ENCODE measurements at regions not wholly inside any gene's neighbourhood (a gene's known extent, or its start where the extent isn't known, plus 50 kb on each side); places are given as distances from the start of the nearest gene placed in this dataset.

DNA sequence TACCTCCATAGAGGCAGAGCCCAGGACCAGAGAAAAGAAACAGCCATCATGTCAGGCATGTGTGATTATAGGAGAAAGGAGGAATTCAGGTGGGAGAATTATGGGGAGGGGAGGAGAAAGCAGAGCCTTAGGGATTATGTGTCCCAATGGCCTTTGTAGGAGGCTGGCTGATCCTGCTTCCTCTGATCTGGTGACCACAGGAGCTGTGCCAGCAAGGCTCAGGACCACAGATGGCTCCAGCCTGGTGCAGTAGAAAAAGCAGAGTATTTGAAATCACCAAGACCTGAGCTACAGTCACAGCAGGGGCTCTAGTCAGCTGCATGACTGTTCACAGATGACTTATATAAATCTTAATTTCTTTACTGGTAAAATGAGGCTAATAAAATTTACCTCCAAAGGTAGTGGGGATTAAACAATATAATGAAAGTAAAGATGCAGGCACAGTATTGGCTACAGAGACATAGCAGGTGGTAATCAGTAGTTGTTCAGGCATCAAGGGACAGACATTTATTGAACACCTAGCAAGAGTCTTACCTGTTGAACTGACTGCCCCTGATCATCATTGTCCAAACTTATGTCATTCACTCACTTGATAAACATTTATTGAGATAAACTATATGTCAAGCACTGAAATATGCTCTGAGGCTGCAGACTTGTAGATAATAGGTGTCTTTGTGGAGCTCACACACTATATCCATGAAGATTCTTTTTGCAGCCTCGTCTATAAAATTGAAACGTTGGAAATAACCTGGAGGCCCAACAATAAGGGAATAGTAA lies 121.3 kb downstream of the MYCN start:
- Histone ChIP-seq H3K4me3 (no peak overlapping the region), H3K27ac (ENCODE audit: low read depth in 1 of 2, low read length in 1 of 2) (no peak overlapping the region), H3K4me1 (ENCODE audit: control insufficient read depth in 5 of 5, insufficient read depth in 5 of 5, low read length in 5 of 5) (no peaks in the 10 kb centered on the region), H3K27me3 (ENCODE audit: control insufficient read depth in 3 of 3, insufficient read depth in 3 of 3, low read length in 2 of 3) (no peaks in the 10 kb centered on the region), H3K9me3 (ENCODE audit: control insufficient read depth in 4 of 4, insufficient read depth in 3 of 4, low read length in 3 of 4) (peaks cover 0 to 11% (median 4%) of the 10 kb centered on the region in 4 donors), H3K36me3 (ENCODE audit: control insufficient read depth in 4 of 4, insufficient read depth in 4 of 4, low read length in 4 of 4) (no peaks in the 10 kb centered on the region), H3K9ac (ENCODE audit: insufficient read depth in 1 of 2, low read length in 2 of 2) (no peak overlapping the region)
- 84 to 91% methylated on average over 2 of the region's 2 CpGs for whole genome bisulfite sequencing, 2 donors
- no peak for DNase-seq
- TF ChIP-seq, protein P1, sequence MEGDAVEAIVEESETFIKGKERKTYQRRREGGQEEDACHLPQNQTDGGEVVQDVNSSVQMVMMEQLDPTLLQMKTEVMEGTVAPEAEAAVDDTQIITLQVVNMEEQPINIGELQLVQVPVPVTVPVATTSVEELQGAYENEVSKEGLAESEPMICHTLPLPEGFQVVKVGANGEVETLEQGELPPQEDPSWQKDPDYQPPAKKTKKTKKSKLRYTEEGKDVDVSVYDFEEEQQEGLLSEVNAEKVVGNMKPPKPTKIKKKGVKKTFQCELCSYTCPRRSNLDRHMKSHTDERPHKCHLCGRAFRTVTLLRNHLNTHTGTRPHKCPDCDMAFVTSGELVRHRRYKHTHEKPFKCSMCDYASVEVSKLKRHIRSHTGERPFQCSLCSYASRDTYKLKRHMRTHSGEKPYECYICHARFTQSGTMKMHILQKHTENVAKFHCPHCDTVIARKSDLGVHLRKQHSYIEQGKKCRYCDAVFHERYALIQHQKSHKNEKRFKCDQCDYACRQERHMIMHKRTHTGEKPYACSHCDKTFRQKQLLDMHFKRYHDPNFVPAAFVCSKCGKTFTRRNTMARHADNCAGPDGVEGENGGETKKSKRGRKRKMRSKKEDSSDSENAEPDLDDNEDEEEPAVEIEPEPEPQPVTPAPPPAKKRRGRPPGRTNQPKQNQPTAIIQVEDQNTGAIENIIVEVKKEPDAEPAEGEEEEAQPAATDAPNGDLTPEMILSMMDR (IDR thresholded peaks at IDR 0.05; ENCODE audit: control extremely low read depth, extremely low read depth) = no peak
- ATAC-seq (ENCODE audit: insufficient read depth, low FRiP score) = no peak

DNA sequence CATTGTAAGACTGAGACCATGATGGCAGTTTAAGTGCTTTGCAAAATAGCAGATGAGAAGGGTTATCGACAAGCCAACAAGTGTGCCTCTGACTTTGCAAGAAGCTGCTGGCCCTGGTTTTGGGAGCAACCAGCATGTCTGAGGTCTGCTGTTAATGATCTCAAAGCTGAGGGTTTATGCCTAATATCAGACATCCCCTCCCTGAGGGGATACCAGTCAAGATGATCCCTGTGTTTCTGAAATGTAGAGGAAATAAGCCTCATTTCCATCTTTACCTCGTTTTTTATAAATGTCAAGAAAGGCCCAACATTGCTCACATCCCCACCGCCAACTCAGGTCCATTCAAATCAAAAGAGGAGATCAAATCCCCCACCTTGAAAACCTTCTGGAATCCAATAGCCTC lies 120.6 kb downstream of the MYCN start:
- no peak overlapping the region for H3K9ac ChIP-seq (ENCODE audit: insufficient read depth in 1 of 2, low read length in 2 of 2)
- DNase-seq (no peak), ATAC-seq (ENCODE audit: insufficient read depth, low FRiP score) (no peak)
- H3K27ac ChIP-seq (ENCODE audit: low read depth in 1 of 2, low read length in 1 of 2) = no peak overlapping the region
- 81 to 90% methylated on average over 3 of the region's 3 CpGs for WGBS, 2 donors
- TF ChIP-seq, protein P1 (IDR thresholded peaks at IDR 0.05; ENCODE audit: control extremely low read depth, extremely low read depth) = no peak
- no peaks in the 10 kb centered on the region for H3K27me3 ChIP-seq (ENCODE audit: control insufficient read depth in 3 of 3, insufficient read depth in 3 of 3, low read length in 2 of 3)
- peaks cover 0 to 11% (median 4%) of the 10 kb centered on the region in 4 donors for H3K9me3 ChIP-seq (ENCODE audit: control insufficient read depth in 4 of 4, insufficient read depth in 3 of 4, low read length in 3 of 4)
- no peaks in the 10 kb centered on the region for H3K36me3 ChIP-seq (ENCODE audit: control insufficient read depth in 4 of 4, insufficient read depth in 4 of 4, low read length in 4 of 4)
- H3K4me3 ChIP-seq = no peak overlapping the region
- no peaks in the 10 kb centered on the region for H3K4me1 ChIP-seq (ENCODE audit: control insufficient read depth in 5 of 5, insufficient read depth in 5 of 5, low read length in 5 of 5)

DNA sequence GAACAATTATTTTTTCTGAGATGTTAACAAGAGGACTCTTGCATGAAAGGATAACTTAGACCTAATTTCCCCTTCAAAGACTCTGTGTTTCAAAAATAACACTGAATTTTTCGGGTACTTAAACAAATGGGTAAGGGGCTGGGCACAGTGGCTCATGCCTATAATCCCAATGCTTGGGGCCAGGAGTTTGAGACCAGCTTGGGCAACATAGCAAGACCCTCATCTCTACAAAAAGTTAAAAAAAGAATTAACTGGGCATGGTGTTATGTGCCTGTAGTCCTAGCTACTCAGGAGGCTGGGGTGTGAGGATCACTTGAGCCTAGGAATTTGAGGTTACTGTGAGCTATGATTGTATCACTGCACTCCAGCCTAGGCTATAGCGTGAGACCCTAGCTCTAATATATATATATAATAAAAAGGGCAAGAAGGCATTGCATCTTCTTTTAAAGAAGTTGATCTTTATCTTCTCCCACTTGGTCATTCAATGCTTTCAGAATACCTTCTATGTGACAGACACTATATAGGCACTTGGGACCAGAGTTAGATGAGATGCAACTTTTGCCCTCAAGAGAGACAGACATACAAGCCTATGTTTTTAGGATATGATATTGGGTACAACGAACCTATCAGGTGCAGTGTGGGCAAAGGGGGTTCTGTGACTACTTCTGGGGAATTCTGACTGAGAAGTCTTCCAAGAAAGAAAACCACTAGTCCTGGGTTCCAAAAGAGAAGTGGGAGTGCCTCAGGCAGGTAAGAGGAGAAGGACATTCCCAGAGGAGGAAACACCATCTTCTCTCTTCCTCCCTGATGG lies 120.0 kb downstream of the MYCN start:
- TF ChIP-seq, protein P1 (IDR thresholded peaks at IDR 0.05; ENCODE audit: control extremely low read depth, extremely low read depth) = no peak
- ATAC-seq (ENCODE audit: insufficient read depth, low FRiP score) (no peak), DNase-seq (no peak)
- Histone ChIP-seq H3K27me3 (ENCODE audit: control insufficient read depth in 3 of 3, insufficient read depth in 3 of 3, low read length in 2 of 3) (no peaks in the 10 kb centered on the region), H3K36me3 (ENCODE audit: control insufficient read depth in 4 of 4, insufficient read depth in 4 of 4, low read length in 4 of 4) (no peaks in the 10 kb centered on the region), H3K9ac (ENCODE audit: insufficient read depth in 1 of 2, low read length in 2 of 2) (no peak overlapping the region), H3K4me3 (no peak overlapping the region), H3K27ac (ENCODE audit: low read depth in 1 of 2, low read length in 1 of 2) (no peak overlapping the region), H3K4me1 (ENCODE audit: control insufficient read depth in 5 of 5, insufficient read depth in 5 of 5, low read length in 5 of 5) (no peaks in the 10 kb centered on the region), H3K9me3 (ENCODE audit: control insufficient read depth in 4 of 4, insufficient read depth in 3 of 4, low read length in 3 of 4) (peaks cover 0 to 11% (median 4%) of the 10 kb centered on the region in 4 donors)
- 88% methylated on average over 3 of the region's 3 CpGs for WGBS, 2 donors
